Amniotic epithelial cell (primary cell): ENCODE measurements at regions not wholly inside any gene's neighbourhood (a gene's known extent, or its start where the extent isn't known, plus 50 kb on each side); places are given as distances from the start of the nearest gene placed in this dataset.
"Not testable (repeated sequence)": the region's sequence is repeated elsewhere in the genome, so short reads cannot be mapped to it uniquely, and the experiment has no call there.

Experiments
- DNase-seq: peaks from one replicate; pipeline ENCODE4 v3.0.0-alpha.2; 2010; ENCODE audit warnings: low read depth

DNA sequence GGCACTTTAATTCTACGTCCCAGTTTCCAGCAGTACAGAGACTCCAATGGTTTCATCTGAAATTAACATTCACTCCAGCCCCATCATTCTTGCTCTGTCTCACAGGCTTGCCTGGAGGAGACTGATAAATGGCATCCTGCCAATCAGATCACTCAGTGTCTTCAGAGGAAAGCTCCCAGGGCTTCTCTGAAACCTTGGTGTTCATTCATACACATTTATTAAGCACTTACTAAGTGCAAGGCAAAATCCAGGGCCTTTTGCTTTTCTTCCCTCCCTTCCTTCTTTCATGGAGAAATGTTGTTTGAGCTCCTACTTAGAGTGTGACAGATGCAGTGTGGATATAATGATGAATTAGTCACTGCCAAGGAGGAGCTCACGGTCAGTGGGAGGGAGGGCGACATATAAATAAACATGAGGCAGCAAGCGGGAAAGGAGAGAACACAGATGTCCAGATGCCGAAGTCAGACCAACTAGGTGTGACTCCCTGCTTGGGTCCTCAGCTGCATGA is 106.7 kb upstream of the DTNBP1 start:
- no peak for DNase-seq

GRCh38 chr6:15768999-15769398 is 106.2 kb upstream of the DTNBP1 start:
- DNase-seq = no peak

- DNase-seq = peak; percentile 58
Observed at GRCh38 chr6:15763837-15764236, 101.0 kb upstream of the DTNBP1 start.

- peak; percentile 27 for DNase-seq
Observed at GRCh38 chr6:15763364-15763763, 100.5 kb upstream of the DTNBP1 start.

DNA sequence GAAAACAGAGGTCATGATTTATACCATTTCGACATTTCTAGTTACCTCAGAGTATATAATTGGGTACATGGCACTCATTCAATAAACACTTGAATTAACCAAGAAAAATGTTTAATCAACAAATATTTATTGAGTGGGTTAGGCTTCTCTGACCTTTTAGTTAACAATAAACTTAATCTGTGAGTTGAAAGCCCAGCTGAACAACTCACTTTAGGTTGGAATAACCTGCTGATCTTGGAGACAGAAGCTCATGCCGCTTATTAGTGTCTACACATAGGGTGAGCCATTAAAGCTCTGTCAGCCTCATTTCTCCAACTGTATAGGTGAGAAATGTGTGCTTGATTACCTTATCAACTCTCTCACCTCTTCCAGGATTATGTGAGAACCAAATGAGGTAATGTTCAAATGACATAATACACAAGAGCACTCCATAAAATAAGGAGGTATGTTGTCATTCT is 98.2 kb upstream of the DTNBP1 start:
- DNase-seq = no peak

DNA sequence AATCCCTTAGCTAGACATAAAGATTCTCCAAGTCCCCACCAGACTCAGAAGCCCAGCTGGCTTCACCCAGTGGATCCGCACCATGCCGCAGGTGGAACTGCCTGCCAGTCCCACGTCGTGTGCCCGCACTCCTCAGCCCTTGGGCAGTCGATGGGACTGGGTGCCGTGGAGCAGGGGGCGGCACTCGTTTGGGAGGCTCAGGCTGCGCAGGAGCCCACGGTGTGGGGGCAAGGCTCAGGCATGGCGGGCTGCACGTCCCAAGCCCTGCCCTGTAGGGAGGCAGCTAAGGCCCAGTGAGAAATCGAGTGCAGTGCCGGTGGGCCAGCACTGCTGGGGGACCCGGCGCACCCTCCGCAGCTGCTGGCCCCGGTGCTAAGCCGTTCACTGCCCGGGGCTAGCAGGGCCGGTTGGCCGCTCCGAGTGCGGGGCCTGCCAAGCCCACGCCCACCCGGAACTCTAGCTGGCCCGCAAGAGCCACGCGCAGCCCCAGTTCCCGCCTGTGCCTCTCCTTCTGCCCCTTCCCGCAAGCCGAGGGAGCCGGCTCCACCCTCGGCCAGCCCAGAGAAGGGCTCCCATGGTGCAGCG is 95.9 kb upstream of the DTNBP1 start:
- DNase-seq = no peak

- DNase-seq = peak; percentile 25
Observed at GRCh38 chr6:15755526-15755925, 92.7 kb upstream of the DTNBP1 start.

GRCh38 chr6:15754706-15755079 is 91.9 kb upstream of the DTNBP1 start:
- DNase-seq = no peak

DNA sequence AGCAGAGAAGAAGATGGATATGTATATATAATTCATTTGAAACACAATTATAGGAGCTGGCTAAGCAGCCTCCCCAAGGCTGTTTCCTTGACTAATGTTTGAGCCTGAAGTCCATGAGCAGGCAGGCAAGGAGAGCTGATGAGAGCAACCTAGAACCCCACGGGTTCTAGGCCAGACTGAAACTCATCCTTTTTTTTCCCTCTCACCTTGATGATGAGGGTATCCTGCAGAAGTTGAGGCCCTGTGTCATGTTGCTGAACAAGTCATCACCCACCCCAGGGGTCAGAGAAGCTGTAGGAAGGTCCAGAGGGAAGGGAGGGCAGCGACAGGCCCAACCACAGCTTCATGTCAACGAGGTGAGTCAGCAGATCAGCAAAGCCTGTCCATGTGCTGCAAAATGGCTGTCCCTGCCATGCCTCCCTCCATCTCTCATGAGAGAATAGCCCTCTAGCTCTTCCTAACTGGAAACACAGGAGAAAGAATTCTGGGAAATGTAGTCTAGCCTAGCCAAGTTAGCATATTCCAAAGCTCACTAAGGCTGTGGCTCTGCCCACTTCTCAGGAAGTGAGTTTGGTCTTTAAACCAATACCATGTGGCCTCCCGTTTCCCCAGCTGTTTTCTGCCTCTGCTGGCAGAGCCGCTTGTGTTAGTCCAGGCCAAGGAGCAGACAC is 91.3 kb upstream of the DTNBP1 start:
- peak; percentile 9 for DNase-seq

DNA sequence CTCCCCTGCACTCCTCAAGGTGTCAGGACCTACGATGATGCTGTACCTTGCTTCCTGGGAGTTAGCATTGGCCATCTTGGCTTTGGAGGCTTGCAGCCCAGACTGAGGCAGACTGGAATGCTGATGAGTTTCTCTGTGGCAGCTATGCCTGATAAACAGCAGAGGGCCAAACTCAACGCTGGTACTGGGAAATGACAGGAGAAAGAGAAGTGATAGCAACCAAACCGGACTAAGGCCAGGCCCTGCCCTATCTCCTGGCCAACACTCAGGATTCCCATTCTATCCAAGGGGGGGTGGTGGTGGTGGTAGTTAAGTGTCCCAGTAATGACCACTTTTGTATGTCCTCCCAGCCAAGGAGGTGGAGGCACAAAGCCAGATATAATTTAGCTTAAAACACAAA is 90.0 kb upstream of the DTNBP1 start:
- DNase-seq = peak; percentile 13

GRCh38 chr6:15751721-15752350 is 89.0 kb upstream of the DTNBP1 start:
- DNase-seq = no peak

DNA sequence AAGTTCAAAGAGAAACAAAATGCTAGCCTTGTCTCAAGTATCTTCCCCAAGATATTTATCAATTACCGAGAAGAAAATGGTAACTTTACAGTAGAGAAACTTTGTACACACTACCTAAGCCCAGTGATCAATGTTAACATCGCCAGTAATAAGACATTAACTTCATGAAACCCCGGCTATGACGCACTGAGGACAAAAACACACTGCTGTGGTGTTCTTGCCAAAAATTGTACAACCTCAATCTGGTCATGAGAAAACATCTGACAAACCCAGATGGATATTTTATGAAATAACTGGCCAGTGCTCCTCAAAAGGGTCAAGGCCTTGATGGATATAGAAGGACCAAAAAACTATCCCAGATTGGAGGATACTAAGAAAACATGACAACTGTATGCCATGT is 85.5 kb upstream of the DTNBP1 start:
- no peak for DNase-seq

DNA sequence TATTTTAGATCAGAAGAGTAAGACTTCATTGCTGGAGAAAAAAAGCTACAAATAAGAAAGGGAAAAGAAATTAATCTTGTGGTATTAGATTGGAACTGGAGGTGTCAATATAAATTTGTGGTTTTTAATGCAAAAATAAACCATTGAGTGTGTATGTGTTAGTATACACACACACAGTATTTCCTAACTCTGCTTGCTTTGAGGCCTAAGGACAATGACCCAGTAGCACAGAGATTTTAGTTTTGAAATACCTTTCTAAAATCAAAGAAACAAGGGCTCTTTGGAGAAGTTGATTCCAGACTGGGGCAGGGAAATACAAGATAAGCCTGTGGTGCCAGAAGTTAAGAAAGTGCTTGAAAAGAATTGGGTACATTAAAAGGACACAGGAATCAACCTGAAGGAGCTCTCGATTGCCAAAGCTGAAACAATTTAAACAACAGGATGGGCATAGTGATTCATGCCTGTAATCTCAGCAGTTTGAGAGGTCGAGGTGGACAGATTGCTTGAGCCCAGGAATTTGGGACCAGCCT is 84.6 kb upstream of the DTNBP1 start:
- DNase-seq = no peak

- DNase-seq = no peak
Observed at GRCh38 chr6:15745781-15746180, 83.0 kb upstream of the DTNBP1 start.

DNA sequence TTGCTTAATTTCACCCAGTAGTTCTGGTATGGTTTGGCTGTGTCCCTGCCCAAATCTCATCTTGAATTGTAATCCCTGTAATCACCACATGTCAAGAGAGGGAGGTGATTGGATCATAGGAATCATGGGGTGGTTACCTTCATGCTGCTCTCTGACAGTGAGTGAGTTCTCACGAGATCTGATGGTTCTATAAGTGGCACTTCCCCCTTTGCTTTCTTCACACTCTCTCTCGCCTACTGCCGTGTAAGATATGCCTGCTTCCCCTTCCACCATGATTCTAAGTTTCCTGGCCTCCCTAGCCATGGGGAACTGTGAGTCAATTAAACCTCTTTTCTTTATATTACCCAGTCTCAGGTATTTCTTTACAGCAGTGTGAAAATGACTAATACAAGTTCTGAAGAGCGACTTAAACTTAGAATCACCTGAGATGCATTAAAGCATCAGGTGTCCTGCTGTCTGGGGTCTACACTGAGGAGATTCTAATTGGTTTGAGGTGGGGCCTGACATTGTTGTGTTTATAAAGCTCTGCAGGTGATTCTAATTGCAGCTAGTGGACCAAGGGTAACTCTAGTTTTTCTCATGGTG is 82.1 kb upstream of the DTNBP1 start:
- no peak for DNase-seq

- DNase-seq = not testable (repeated sequence)
Observed at GRCh38 chr6:15742013-15742412, 79.2 kb upstream of the DTNBP1 start.

GRCh38 chr6:15741405-15741804 is 78.6 kb upstream of the DTNBP1 start:
- no peak for DNase-seq

- no peak for DNase-seq
Observed at GRCh38 chr6:15739867-15740266, 77.0 kb upstream of the DTNBP1 start.

DNA sequence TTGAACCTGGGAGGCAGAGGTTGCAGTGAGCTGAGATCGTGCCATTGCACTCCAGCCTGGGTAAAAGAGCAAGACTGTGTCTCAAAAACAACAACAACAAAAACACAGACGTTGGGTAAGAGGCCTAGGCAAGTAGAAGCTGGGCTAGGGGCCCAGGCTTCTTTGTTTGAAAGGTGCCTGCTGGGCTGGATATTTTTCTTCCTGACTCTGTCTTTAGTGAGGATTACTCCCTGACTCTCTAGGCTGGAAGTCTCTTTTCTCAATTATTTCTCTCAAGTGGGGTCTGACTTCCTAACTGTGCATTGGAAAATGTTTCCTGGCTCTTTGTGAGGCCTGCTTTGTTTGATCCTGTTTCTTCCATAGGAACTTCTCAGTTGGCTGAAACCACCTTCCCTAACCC is 76.5 kb upstream of the DTNBP1 start:
- DNase-seq = no peak

DNA sequence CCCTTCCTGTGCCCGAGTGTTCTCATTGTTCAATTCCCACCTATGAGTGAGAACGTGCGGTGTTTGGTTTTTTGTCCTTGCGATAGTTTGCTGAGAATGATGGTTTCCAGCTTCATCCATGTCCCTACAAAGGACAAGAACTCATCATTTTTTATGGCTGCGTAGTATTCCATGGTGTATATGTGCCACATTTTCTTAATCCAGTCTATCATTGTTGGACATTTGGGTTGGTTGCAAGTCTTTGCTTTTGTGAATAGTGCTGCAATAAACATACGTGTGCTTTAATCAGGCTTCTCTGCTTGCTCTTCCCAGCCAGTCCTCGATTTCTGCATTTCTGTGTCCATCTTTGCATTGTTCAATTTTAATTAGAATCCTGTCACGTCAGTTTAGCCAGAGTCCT is 75.4 kb upstream of the DTNBP1 start:
- not testable (repeated sequence) for DNase-seq

DNA sequence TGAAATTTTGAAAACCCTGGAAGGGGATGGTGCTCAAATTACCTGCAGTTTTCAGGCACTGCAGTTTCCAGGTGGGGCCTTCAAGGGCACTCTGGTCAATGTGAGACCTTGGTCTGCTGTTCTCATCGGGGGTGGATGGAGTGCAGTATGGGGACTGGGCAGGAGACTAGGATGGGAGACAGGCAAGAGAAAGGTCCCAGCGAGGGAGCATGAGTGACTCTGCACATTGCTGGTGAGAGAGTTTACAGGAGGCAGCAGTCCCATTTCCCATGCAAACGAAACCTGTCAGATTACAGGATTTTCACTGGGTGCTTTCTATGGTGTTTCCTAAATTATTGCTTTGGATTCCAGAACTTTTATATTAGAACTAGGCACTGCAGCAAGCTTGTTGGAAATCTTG is 73.5 kb upstream of the DTNBP1 start:
- no peak for DNase-seq

DNA sequence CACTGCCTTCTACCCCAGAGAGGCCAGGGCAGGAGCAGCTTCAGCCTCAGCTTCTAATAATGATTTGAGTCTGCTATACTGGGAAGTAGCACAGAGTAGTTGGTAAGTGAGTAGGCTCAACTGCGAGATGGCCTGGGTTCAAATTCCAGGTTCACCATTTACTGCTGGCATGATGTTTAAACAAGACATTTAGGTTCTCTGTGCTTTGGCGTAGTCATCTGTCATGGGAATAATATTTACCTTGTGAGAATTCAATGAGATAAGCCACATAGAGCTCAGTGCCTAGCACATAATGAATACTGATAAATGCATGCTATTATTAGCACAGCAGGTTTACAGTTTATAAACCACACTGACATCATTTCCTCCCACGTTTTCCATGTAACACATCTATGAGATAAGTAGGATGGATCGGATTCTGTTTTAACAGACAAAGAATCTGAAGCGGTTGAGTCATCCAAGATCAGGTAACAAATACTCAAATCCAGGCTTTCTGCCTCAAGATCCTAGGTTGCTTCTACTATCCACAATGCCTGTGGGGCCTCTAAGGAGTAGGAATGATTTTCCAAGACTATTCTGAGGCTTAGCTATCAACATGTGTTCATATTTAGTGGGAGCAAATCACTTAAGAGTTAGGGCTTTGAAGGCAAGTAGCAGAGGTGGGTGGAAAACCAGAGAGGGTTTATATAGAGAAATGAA is 72.9 kb upstream of the DTNBP1 start:
- peak; percentile 62 for DNase-seq
